Stimulated activated CD8-positive, alpha-beta memory T cell treated with anti-CD3 and anti-CD28 coated beads, Interleukin-12 subunit alpha, Interleukin-12 subunit beta, amount 100 ng/mL, for 1 hour (primary cell): ENCODE measurements at regions not wholly inside any gene's neighbourhood (a gene's known extent, or its start where the extent isn't known, plus 50 kb on each side); places are given as distances from the start of the nearest gene placed in this dataset.
"Not testable (repeated sequence)": the region's sequence is repeated elsewhere in the genome, so short reads cannot be mapped to it uniquely, and the experiment has no call there.

Source experiments
- DNase-seq: peaks from one replicate; pipeline ENCODE4 v3.0.0-alpha.2; 2020; ENCODE audit warnings: low read depth

- no peak for DNase-seq
These were observed 178.2 kb upstream of the TMEM45B start for GRCh38 chr11:129637473-129637872.

- DNase-seq = no peak
These were observed 177.5 kb upstream of the TMEM45B start for GRCh38 chr11:129637983-129638776.

- no peak for DNase-seq
These were observed 176.3 kb upstream of the TMEM45B start for GRCh38 chr11:129639300-129639699.

GRCh38 chr11:129640671-129641070 is 175.0 kb upstream of the TMEM45B start:
- DNase-seq = no peak

- DNase-seq = no peak
These were observed 172.5 kb upstream of the TMEM45B start for GRCh38 chr11:129643031-129643721.

- DNase-seq = no peak
These were observed 171.3 kb upstream of the TMEM45B start for GRCh38 chr11:129644326-129644725.

- DNase-seq = no peak
These were observed 169.7 kb upstream of the TMEM45B start for GRCh38 chr11:129645943-129646342.

GRCh38 chr11:129650044-129650443 is 165.6 kb upstream of the TMEM45B start:
- DNase-seq = not testable (repeated sequence)

- DNase-seq = no peak
These were observed 162.8 kb upstream of the TMEM45B start for GRCh38 chr11:129652835-129653234.

GRCh38 chr11:129655247-129655832 is 160.3 kb upstream of the TMEM45B start:
- DNase-seq = no peak

GRCh38 chr11:129657866-129658525 is 157.7 kb upstream of the TMEM45B start:
- no peak for DNase-seq

- DNase-seq = no peak
These were observed 157.2 kb upstream of the TMEM45B start for GRCh38 chr11:129658526-129658867.

GRCh38 chr11:129680907-129681306 is 134.7 kb upstream of the TMEM45B start:
- no peak for DNase-seq

GRCh38 chr11:129681344-129682114 is 134.1 kb upstream of the TMEM45B start:
- no peak for DNase-seq

GRCh38 chr11:129686269-129686668 is 129.4 kb upstream of the TMEM45B start:
- no peak for DNase-seq

GRCh38 chr11:129691142-129691541 is 124.5 kb upstream of the TMEM45B start:
- no peak for DNase-seq

GRCh38 chr11:129694538-129694937 is 121.1 kb upstream of the TMEM45B start:
- DNase-seq = no peak

GRCh38 chr11:129694966-129695365 is 120.7 kb upstream of the TMEM45B start:
- DNase-seq = no peak

GRCh38 chr11:129695571-129696308 is 119.9 kb upstream of the TMEM45B start:
- DNase-seq = peak; percentile 43

GRCh38 chr11:129696309-129696989 is 119.2 kb upstream of the TMEM45B start:
- no peak for DNase-seq

GRCh38 chr11:129698212-129698611 is 117.4 kb upstream of the TMEM45B start:
- no peak for DNase-seq
